ENCODE measurements at regions not wholly inside any gene's neighbourhood (a gene's known extent, or its start where the extent isn't known, plus 50 kb on each side); places are given as distances from the start of the nearest gene placed in this dataset.

GRCh38 chr6:47922391-47922790 lies 140.6 kb downstream of the OPN5 start:
- Histone ChIP-seq H3K27ac (no peak overlapping the region), H3K4me3 (no peak overlapping the region), H3K27me3 (peaks cover 0 to 3% (median 0%) of the 10 kb centered on the region in 4 donors), H3K4me1 (no peaks in the 10 kb centered on the region), H3K9me3 (no peaks in the 10 kb centered on the region), H3K36me3 (no peaks in the 10 kb centered on the region)
- FAIRE-seq (no peak), DNase-seq (no peak), ATAC-seq (no peak)
- no peak for TF ChIP-seq CTCF (IDR thresholded peaks at IDR 0.05)
- intact Hi-C loops (cut with DNase I), result no loop called here
- 45 to 52% methylated on average over 4 of the region's 4 CpGs for WGBS, 2 donors

GRCh38 chr6:47919875-47920274 lies 138.0 kb downstream of the OPN5 start:
- no peak for TF ChIP-seq CTCF (IDR thresholded peaks at IDR 0.05)
- H3K27ac ChIP-seq, result no peak overlapping the region
- H3K36me3 ChIP-seq, result no peaks in the 10 kb centered on the region
- FAIRE-seq, result no peak
- H3K4me1 ChIP-seq, result no peaks in the 10 kb centered on the region
- ATAC-seq, result no peak
- intact Hi-C loops (cut with DNase I), result no loop called here
- no peak for DNase-seq
- H3K9me3 ChIP-seq, result no peaks in the 10 kb centered on the region
- 53 to 58% methylated on average over 3 of the region's 3 CpGs for WGBS, 2 donors
- H3K27me3 ChIP-seq, result peaks cover 0 to 3% (median 0%) of the 10 kb centered on the region in 4 donors
- H3K4me3 ChIP-seq, result no peak overlapping the region

- FAIRE-seq (no peak), DNase-seq (no peak), ATAC-seq (no peak)
- 49 to 59% methylated on average over 3 of the region's 3 CpGs for WGBS, 2 donors
- intact Hi-C loops (cut with DNase I), result no loop called here
- H3K27me3 ChIP-seq, result peaks cover 0 to 3% (median 0%) of the 10 kb centered on the region in 4 donors
- H3K27ac ChIP-seq, result no peak overlapping the region
- no peaks in the 10 kb centered on the region for H3K36me3 ChIP-seq
- H3K4me3 ChIP-seq, result no peak overlapping the region
- TF ChIP-seq CTCF (IDR thresholded peaks at IDR 0.05), result no peak
- H3K4me1 ChIP-seq, result no peaks in the 10 kb centered on the region
- H3K9me3 ChIP-seq, result no peaks in the 10 kb centered on the region
These were observed 136.0 kb downstream of the OPN5 start for GRCh38 chr6:47917811-47918210.

GRCh38 chr6:47917202-47917601 lies 135.4 kb downstream of the OPN5 start:
- FAIRE-seq, result no peak
- DNase-seq, result no peak

GRCh38 chr6:47915017-47915416 lies 133.2 kb downstream of the OPN5 start:
- Histone ChIP-seq H3K27ac (no peak overlapping the region), H3K36me3 (no peaks in the 10 kb centered on the region), H3K27me3 (peaks cover 0 to 3% (median 0%) of the 10 kb centered on the region in 4 donors), H3K4me3 (no peak overlapping the region), H3K9me3 (no peaks in the 10 kb centered on the region), H3K4me1 (no peaks in the 10 kb centered on the region)
- intact Hi-C loops (cut with DNase I), result no loop called here
- no peak for ATAC-seq
- no peak for FAIRE-seq
- 69 to 81% methylated on average over 1 of the region's 1 CpG for WGBS, 2 donors
- no peak for DNase-seq
- no peak for TF ChIP-seq CTCF (IDR thresholded peaks at IDR 0.05)

More at GRCh38 chr6:47917202-47917601, 135.4 kb downstream of the OPN5 start:
- no peak for ATAC-seq
- 30 to 39% methylated on average over 3 of the region's 3 CpGs for WGBS, 2 donors
- TF ChIP-seq CTCF (IDR thresholded peaks at IDR 0.05), result no peak
- intact Hi-C loops (cut with DNase I), result no loop called here
- no peak overlapping the region for H3K4me3 ChIP-seq
- no peaks in the 10 kb centered on the region for H3K36me3 ChIP-seq
- no peaks in the 10 kb centered on the region for H3K9me3 ChIP-seq
- peaks cover 0 to 3% (median 0%) of the 10 kb centered on the region in 4 donors for H3K27me3 ChIP-seq
- no peaks in the 10 kb centered on the region for H3K4me1 ChIP-seq
- H3K27ac ChIP-seq, result no peak overlapping the region

All from pancreas (tissue), 10 donors.